WTC11 (cell line): ENCODE measurements at regions not wholly inside any gene's neighbourhood (a gene's known extent, or its start where the extent isn't known, plus 50 kb on each side); places are given as distances from the start of the nearest gene placed in this dataset.

Experiments
- AR ChIP-seq: fragments of 250-450 bp; sonication (Bioruptor Pico); IDR thresholded peaks from 2 replicates; pipeline ENCODE4 v1.9.0; 2021; ENCODE audit warnings: mild to moderate bottlenecking
- E2F4 ChIP-seq: sonication (generic); formaldehyde crosslinking; IDR thresholded peaks from 2 replicates; pipeline ENCODE4 v1.8.1; 2022; ENCODE audit warnings: low read depth, mild to moderate bottlenecking, moderate library complexity, missing genetic modification reagents, borderline replicate concordance
- FOXP4 ChIP-seq: sonication (generic); formaldehyde crosslinking; IDR thresholded peaks from 2 replicates; pipeline ENCODE4 v1.8.0; 2022; ENCODE audit warnings: mild to moderate bottlenecking, missing genetic modification reagents
- GABPB1 ChIP-seq: sonication (generic); formaldehyde crosslinking; IDR thresholded peaks from 2 replicates; pipeline ENCODE4 v1.8.1; 2023; ENCODE audit warnings: mild to moderate bottlenecking, missing genetic modification reagents
- IRF1 ChIP-seq: sonication (generic); formaldehyde crosslinking; IDR thresholded peaks from 2 replicates; pipeline ENCODE4 v1.8.0; 2023; ENCODE audit warnings: missing genetic modification reagents
- NFE2L1 ChIP-seq: sonication (generic); formaldehyde crosslinking; IDR thresholded peaks from 2 replicates; pipeline ENCODE4 v1.8.1; 2023; ENCODE audit warnings: missing genetic modification reagents
- NFYB ChIP-seq: sonication (generic); formaldehyde crosslinking; conservative IDR thresholded peaks from 2 replicates; pipeline ENCODE4 v1.8.0; 2022; ENCODE audit warnings: low read depth, missing genetic modification reagents
- USF1 ChIP-seq: sonication (generic); formaldehyde crosslinking; IDR thresholded peaks from 2 replicates; pipeline ENCODE4 v1.8.0; 2022; ENCODE audit warnings: mild to moderate bottlenecking, missing genetic modification reagents
- ZNF396 ChIP-seq: fragments of 250-450 bp; sonication (Bioruptor Pico); IDR thresholded peaks from 2 replicates; pipeline ENCODE4 v1.8.0; 2021; ENCODE audit warnings: mild to moderate bottlenecking, moderate library complexity, borderline replicate concordance
- ZNF423 ChIP-seq: fragments of 250-450 bp; sonication (Bioruptor Pico); IDR thresholded peaks from 2 replicates; pipeline ENCODE4 v2.1.2; 2022; ENCODE audit warnings: mild to moderate bottlenecking, moderate library complexity
- ZNF532 ChIP-seq: fragments of 250-450 bp; sonication (Bioruptor Pico); IDR thresholded peaks from 2 replicates; pipeline ENCODE4 v1.9.0; 2021; ENCODE audit warnings: mild to moderate bottlenecking, borderline replicate concordance
- ZNF671 ChIP-seq: fragments of 250-450 bp; sonication (Bioruptor Pico); IDR thresholded peaks from 2 replicates; pipeline ENCODE4 v1.8.0; 2021; ENCODE audit warnings: mild to moderate bottlenecking
- ZSCAN18 ChIP-seq: fragments of 250-450 bp; sonication (Bioruptor Pico); IDR thresholded peaks from 2 replicates; pipeline ENCODE4 v2.1.2; 2022; ENCODE audit warnings: mild to moderate bottlenecking, moderate library complexity

- TF ChIP-seq ZNF532 (CRISPR knock-in tag), result no peak
- no peak for TF ChIP-seq GABPB1 (CRISPR knock-in tag)
- TF ChIP-seq NFE2L1 (CRISPR knock-in tag), result no peak
- TF ChIP-seq AR, result no peak
- TF ChIP-seq ZNF671 (CRISPR knock-in tag), result no peak
- TF ChIP-seq IRF1 (CRISPR knock-in tag), result no peak
- no peak for TF ChIP-seq E2F4 (CRISPR knock-in tag)
- TF ChIP-seq ZNF396 (CRISPR knock-in tag), result no peak
- TF ChIP-seq NFYB, result no peak
- TF ChIP-seq FOXP4 (CRISPR knock-in tag), result no peak
- TF ChIP-seq ZNF423, result no peak
- no peak for TF ChIP-seq ZSCAN18
- no peak for TF ChIP-seq USF1
Measured at GRCh38 chr2:57849843-57850242, 196.8 kb upstream of the VRK2 start (continued).
